ENCODE measurements at regions not wholly inside any gene's neighbourhood (a gene's known extent, or its start where the extent isn't known, plus 50 kb on each side); places are given as distances from the start of the nearest gene placed in this dataset.

DNA sequence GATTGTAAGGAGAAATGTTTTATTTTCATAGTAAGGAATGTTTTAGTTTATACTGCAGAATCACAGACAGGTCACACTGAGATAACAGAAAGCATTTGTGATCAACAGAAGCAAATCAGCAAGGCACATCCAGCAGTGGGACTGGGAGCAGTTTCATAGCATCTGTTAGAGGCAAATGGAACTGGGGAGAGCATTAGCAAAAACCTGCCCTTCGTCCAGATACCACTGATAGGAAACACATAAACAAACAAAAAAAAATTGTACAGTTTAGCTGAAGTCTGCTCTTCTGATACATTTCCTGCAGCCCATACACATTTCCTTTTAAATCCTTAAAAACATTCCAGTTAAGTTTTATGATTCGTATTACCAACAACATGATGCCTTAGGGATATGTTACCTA, 374.3 kb downstream of the PCDH7 start:
- Mint-ChIP-seq H3K4me1 (no peaks in the 10 kb centered on the region), H3K36me3 (ENCODE audit: low read depth) (no peaks in the 10 kb centered on the region), H3K27me3 (no peaks in the 10 kb centered on the region), H3K27ac (no peak overlapping the region), H3K9me3 (no peaks in the 10 kb centered on the region), H3K4me3 (no peak overlapping the region)
- no peak for DNase-seq
- intact Hi-C loops (cut with micrococcal nuclease), result no loop called here

DNA sequence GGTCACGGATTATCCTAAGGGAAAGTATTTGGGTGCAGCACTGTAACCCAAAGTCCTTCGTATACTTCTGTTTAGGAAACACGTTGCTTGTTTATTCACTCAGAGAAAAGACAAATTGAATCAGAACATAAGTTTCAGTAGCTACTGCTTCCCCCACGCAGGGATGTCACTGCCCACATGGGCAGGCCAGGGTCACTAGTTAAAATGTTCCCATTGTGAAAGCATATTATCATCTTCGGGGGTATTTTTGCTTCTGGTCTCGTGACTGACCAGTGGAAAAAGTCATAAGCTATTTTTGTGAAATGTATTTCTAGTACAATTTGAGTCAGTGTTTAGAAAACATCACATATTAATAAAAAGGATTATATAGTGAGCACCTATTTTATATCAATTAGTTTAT, 377.8 kb downstream of the PCDH7 start:
- H3K9me3 Mint-ChIP-seq, result no peaks in the 10 kb centered on the region
- H3K27ac Mint-ChIP-seq, result no peak overlapping the region
- DNase-seq, result no peak
- H3K27me3 Mint-ChIP-seq, result no peaks in the 10 kb centered on the region
- no peak overlapping the region for H3K4me3 Mint-ChIP-seq
- intact Hi-C loops (cut with micrococcal nuclease), result no loop called here
- no peaks in the 10 kb centered on the region for H3K4me1 Mint-ChIP-seq
- no peaks in the 10 kb centered on the region for H3K36me3 Mint-ChIP-seq (ENCODE audit: low read depth)

DNA sequence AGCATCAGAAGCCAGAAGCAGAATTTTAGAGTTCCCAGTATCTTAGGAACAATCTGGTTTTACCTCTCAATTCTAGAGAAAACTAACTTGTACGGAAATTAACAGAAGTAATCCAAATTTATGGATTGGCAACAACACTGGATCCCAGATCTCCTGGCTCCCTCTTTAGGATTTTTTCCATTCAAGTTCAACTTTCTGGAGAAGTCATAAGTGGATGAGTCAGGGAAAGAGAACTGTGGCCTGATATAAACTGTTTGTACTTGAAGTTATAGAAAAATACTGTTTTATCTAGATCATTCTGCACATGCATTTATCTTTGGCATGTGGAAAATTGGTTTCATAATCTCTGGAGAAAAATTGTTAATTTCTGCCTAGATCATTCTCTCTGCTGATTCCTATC, 380.4 kb downstream of the PCDH7 start:
- no peak overlapping the region for H3K27ac Mint-ChIP-seq
- no peaks in the 10 kb centered on the region for H3K4me1 Mint-ChIP-seq
- H3K4me3 Mint-ChIP-seq, result no peak overlapping the region
- intact Hi-C loops (cut with micrococcal nuclease), result no loop called here
- no peak for DNase-seq
- no peaks in the 10 kb centered on the region for H3K27me3 Mint-ChIP-seq
- no peaks in the 10 kb centered on the region for H3K9me3 Mint-ChIP-seq
- no peaks in the 10 kb centered on the region for H3K36me3 Mint-ChIP-seq (ENCODE audit: low read depth)

DNA sequence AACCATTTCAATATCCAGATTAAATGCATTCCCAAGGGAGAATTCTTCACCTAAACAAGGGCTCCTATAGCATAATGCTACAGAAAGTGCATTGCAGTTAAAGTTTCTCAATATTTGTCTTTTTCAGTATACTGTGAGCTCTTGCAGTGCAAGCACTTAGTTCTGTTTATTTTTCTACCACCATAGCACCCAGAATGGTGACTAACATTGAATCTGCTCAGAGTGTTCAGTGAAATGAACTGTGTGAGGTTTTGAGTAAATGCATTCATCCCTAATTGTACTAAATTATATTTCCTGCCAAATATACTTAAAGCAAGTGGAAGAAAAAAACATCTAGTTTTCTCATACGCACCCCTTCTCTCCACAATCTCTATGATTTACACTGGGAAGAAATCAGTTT, 383.9 kb downstream of the PCDH7 start:
- Mint-ChIP-seq H3K27ac (no peak overlapping the region), H3K36me3 (ENCODE audit: low read depth) (no peaks in the 10 kb centered on the region), H3K27me3 (no peaks in the 10 kb centered on the region), H3K4me1 (no peaks in the 10 kb centered on the region), H3K9me3 (no peaks in the 10 kb centered on the region), H3K4me3 (no peak overlapping the region)
- intact Hi-C loops (cut with micrococcal nuclease), result no loop called here
- no peak for DNase-seq

DNA sequence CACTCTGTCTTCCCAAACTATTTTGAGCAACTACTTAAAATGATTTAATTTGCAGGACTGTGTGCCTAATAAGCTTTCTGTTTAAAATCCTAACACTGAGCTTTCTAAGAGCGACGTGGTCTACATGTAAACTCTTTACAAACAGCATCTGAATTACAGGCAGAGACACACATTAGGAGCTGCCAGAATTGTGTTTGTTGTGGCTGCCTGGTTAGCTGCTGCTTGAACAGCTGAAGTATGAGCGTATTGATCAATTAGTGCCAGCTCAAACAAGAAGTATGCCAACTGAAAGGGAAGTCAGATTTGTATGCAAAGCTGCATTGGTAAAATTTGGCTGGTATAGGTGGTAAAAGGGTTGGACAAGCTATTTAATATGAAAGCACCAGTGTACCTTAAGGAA, 384.4 kb downstream of the PCDH7 start:
- intact Hi-C loops (cut with micrococcal nuclease), result no loop called here
- no peak overlapping the region for H3K4me3 Mint-ChIP-seq
- DNase-seq, result no peak
- H3K36me3 Mint-ChIP-seq (ENCODE audit: low read depth), result no peaks in the 10 kb centered on the region
- no peaks in the 10 kb centered on the region for H3K27me3 Mint-ChIP-seq
- no peaks in the 10 kb centered on the region for H3K9me3 Mint-ChIP-seq
- no peaks in the 10 kb centered on the region for H3K4me1 Mint-ChIP-seq
- H3K27ac Mint-ChIP-seq, result no peak overlapping the region

DNA sequence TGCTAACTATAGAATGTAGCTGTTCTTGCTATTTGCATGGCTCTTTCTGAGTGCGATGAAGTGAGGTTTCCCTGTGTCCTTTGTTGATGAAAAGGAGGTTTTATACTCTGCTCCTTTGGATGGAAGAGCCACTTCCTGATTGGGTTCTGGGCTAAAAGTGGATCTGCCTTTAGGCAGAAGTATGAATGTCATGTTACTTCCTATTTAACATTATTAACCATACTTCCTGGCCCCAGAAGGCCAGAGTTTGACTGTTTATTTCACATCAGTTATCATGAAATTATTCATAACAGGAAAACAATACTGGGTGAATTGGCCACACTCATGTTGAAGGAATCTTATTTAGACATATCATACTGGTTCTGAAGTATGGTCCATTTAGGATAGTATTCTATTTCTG, 386.2 kb downstream of the PCDH7 start:
- Mint-ChIP-seq H3K4me1 (no peaks in the 10 kb centered on the region), H3K27ac (no peak overlapping the region), H3K9me3 (no peaks in the 10 kb centered on the region), H3K4me3 (no peak overlapping the region), H3K36me3 (ENCODE audit: low read depth) (no peaks in the 10 kb centered on the region), H3K27me3 (no peaks in the 10 kb centered on the region)
- intact Hi-C loops (cut with micrococcal nuclease), result no loop called here
- DNase-seq, result no peak

DNA sequence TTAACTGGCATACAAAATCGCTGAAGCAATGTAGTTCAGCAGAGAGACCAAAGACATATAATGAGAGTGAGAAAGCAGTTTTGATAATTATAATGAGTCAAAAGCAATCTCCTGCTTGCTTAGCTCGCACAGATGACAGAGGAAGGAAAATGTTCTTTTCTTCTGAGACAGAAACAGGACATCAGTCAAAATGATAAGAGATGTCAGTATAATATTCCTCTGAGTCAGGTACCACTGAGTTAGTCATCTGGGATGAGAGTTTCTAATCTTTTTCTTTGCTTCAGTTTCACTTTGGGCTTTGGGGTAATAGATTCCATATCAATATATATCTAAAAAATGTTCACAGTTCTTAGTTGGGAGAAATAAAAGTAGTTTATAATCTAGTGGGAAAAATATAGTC, 387.2 kb downstream of the PCDH7 start:
- Mint-ChIP-seq H3K27ac (no peak overlapping the region), H3K27me3 (no peaks in the 10 kb centered on the region), H3K9me3 (no peaks in the 10 kb centered on the region), H3K4me1 (no peaks in the 10 kb centered on the region), H3K36me3 (ENCODE audit: low read depth) (no peaks in the 10 kb centered on the region), H3K4me3 (no peak overlapping the region)
- intact Hi-C loops (cut with micrococcal nuclease), result no loop called here
- no peak for DNase-seq

DNA sequence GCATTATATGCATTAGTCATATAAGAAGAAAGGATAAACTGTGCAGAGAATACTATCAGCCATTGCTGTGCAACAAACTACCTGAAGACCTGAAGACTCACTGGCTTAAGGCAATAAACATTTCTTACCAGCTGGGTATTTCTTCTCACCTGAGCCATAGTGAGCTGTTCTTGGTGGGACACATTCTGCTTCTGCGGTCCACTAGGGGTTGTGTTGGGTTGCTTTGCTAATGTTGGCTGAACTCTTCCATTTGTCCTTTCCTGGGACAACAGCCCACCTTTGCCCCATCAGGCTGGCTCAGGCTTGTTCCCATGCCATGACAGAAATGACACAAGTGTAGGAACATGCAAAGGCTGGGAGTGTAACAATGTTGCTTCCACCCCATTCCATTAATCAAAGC, 388.6 kb downstream of the PCDH7 start:
- no peak overlapping the region for H3K27ac Mint-ChIP-seq
- H3K27me3 Mint-ChIP-seq, result no peaks in the 10 kb centered on the region
- no peak overlapping the region for H3K4me3 Mint-ChIP-seq
- no peaks in the 10 kb centered on the region for H3K4me1 Mint-ChIP-seq
- no peaks in the 10 kb centered on the region for H3K9me3 Mint-ChIP-seq
- no peak for DNase-seq
- no peaks in the 10 kb centered on the region for H3K36me3 Mint-ChIP-seq (ENCODE audit: low read depth)
- intact Hi-C loops (cut with micrococcal nuclease), result no loop called here

DNA sequence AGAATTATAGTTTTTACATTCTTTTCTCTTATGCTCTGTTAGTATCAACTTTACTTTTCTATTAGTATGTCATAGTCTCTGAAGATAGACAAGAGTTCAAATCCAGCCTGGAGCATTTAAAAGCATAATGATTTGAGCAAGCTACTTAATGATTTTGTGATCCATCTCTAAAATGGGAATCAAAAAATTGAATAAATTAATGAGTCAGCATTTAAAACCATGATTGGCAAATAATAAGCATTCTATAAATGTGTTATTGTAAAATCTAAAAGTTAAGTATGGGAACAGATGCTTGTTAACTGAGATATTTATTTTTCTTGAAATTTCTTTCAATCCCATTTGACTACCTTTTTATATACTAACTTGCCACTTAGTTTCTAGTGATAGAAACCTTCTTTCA, 391.6 kb downstream of the PCDH7 start:
- Mint-ChIP-seq H3K27me3 (no peaks in the 10 kb centered on the region), H3K27ac (no peak overlapping the region), H3K4me1 (no peaks in the 10 kb centered on the region), H3K36me3 (ENCODE audit: low read depth) (no peaks in the 10 kb centered on the region), H3K4me3 (no peak overlapping the region), H3K9me3 (no peaks in the 10 kb centered on the region)
- no peak for DNase-seq
- intact Hi-C loops (cut with micrococcal nuclease), result no loop called here

DNA sequence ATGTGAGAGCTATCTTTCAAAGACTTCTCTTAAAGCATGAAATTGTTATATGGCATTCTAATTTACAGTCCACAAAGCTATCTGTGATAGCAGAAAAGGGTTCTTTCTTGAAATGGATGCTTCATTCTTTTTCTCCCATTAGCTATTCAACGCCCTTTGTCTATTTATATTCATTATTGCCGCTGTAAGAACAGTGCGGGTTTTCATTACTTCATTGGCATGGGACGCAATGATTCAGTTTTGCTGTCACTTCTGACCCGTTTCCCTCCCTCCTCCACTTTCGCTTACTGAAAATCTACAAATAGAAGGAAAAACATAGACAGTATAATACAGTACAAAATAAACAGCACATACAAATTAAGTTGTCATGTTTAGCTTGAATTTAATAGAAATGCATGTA, 394.6 kb downstream of the PCDH7 start:
- Mint-ChIP-seq H3K4me3 (no peak overlapping the region), H3K27me3 (no peaks in the 10 kb centered on the region), H3K9me3 (no peaks in the 10 kb centered on the region), H3K27ac (no peak overlapping the region), H3K36me3 (ENCODE audit: low read depth) (no peaks in the 10 kb centered on the region), H3K4me1 (no peaks in the 10 kb centered on the region)
- DNase-seq, result no peak
- intact Hi-C loops (cut with micrococcal nuclease), result no loop called here

DNA sequence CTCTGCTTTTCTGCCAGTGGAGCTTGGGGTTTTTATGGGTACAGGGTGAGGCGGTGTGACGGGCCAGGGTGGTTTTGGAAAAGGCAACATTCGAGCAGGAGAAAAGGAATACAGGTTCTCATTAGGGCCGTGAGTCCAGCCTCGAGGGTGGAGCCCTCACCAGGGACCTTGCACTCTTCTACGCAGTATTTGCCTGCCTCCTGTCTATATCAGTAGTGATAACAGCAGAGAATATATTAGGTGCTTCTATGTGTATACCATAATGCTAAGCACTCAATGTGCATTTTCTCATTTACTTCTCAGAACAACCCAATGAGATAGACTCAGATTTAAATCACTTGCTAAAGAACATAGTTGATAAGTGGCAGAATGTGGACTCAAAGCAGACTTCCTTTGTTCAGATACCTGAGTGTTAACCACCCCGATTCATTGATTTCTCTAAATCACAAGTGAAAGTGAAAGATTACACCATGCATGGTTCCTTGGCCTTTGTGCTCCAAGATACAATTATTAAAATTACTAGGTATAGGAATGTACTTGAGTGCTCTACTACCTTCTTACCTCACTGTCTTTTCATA, 403.9 kb downstream of the PCDH7 start:
- Mint-ChIP-seq H3K36me3 (ENCODE audit: low read depth) (no peaks in the 10 kb centered on the region), H3K4me1 (no peaks in the 10 kb centered on the region), H3K27ac (no peak overlapping the region), H3K27me3 (no peaks in the 10 kb centered on the region), H3K4me3 (no peak overlapping the region), H3K9me3 (no peaks in the 10 kb centered on the region)
- no peak for DNase-seq
- intact Hi-C loops (cut with micrococcal nuclease), result no loop called here

DNA sequence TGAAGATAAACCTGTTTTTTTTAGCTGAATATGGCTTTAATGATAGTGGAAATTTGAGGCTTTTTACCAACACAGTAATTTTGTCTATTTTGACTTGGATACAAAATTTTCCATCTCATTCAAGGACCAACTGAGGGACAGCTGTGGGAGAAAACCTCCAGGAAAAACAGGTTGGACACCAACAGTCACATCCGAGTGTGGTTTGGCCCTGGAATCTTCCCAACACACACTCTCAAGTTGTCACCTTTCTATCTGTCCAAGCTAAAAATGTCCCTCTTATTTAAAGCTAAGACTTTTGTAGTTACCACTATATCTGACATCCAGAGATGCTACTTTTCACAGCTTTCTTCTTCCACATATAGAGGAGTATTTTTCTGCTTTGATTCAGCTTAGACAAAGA, 404.9 kb downstream of the PCDH7 start:
- Mint-ChIP-seq H3K4me3 (no peak overlapping the region), H3K36me3 (ENCODE audit: low read depth) (no peaks in the 10 kb centered on the region)

DNA sequence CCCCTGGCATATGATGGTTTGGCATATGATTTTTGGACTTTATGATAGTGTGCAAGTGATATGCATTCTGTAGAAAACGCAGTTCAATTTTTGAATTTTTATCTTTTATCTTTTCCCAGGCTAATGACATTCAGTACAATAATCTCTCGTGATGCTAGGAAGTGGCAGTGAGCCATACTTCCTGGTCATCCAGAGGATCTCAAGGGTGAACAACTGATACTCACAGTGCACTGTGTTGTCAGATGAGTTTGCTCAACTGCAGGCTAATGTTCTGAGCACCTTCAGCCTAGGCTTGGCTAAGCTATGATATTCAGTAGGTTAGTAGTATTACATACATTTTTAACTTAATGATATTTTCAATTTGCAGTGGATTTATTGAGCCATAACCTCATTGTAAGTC, 405.3 kb downstream of the PCDH7 start:
- no peaks in the 10 kb centered on the region for H3K9me3 Mint-ChIP-seq
- H3K27ac Mint-ChIP-seq, result no peak overlapping the region
- intact Hi-C loops (cut with micrococcal nuclease), result no loop called here
- H3K36me3 Mint-ChIP-seq (ENCODE audit: low read depth), result no peaks in the 10 kb centered on the region
- DNase-seq, result no peak
- H3K27me3 Mint-ChIP-seq, result no peaks in the 10 kb centered on the region
- no peaks in the 10 kb centered on the region for H3K4me1 Mint-ChIP-seq
- no peak overlapping the region for H3K4me3 Mint-ChIP-seq

More for the DNA sequence above, 404.9 kb downstream of the PCDH7 start:
- no peaks in the 10 kb centered on the region for H3K27me3 Mint-ChIP-seq
- intact Hi-C loops (cut with micrococcal nuclease), result no loop called here
- H3K9me3 Mint-ChIP-seq, result no peaks in the 10 kb centered on the region
- H3K4me1 Mint-ChIP-seq, result no peaks in the 10 kb centered on the region
- DNase-seq, result no peak
- no peak overlapping the region for H3K27ac Mint-ChIP-seq

DNA sequence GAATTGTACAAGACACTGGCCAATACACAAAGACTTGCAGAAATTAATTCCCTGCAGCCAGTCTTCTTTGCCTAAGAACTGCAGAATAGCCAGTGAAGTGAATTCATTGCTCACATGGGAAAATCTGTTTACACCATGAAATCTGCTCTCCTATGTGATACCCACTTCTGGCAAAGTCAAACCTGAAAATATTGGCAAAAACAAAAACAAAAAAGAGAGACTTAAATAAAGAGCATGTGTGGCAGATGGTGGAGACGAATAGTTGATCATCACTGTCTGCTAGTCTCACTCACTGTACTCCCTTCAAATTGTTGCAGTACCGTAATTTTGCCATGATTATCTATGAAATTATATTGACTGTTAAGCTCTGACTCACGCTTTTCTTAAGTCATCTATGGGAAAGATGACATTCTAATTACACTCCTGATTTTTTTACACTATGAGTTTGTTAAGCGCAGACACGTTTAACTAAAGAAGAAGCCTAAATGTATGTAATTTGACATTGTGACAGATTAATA, 406.8 kb downstream of the PCDH7 start:
- no peaks in the 10 kb centered on the region for H3K4me1 Mint-ChIP-seq
- H3K9me3 Mint-ChIP-seq, result no peaks in the 10 kb centered on the region
- intact Hi-C loops (cut with micrococcal nuclease), result no loop called here
- no peaks in the 10 kb centered on the region for H3K27me3 Mint-ChIP-seq
- H3K4me3 Mint-ChIP-seq, result no peak overlapping the region
- H3K27ac Mint-ChIP-seq, result no peak overlapping the region
- no peaks in the 10 kb centered on the region for H3K36me3 Mint-ChIP-seq (ENCODE audit: low read depth)
- no peak for DNase-seq

DNA sequence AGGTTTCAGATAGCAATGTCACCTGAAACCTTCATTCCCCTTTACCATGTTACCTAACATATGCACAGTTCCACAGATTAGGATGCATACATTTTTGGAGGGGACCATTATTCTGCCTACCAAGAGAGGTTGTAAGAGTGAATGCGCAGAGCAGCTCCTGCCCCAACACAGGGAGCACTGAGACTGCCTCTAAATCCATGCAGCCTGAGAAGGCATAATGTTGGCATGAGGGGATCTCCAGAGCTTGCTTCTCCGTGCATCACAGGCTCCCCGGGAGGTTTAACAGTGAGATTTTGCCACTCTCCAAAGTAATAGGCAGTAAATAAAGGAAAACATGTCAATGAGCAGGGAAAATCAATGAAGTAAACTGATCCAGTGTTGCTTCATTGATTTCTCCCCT, 410.8 kb downstream of the PCDH7 start:
- H3K4me1 Mint-ChIP-seq, result no peaks in the 10 kb centered on the region
- H3K36me3 Mint-ChIP-seq (ENCODE audit: low read depth), result no peaks in the 10 kb centered on the region
- intact Hi-C loops (cut with micrococcal nuclease), result no loop called here
- no peak overlapping the region for H3K27ac Mint-ChIP-seq
- no peaks in the 10 kb centered on the region for H3K9me3 Mint-ChIP-seq
- no peak for DNase-seq
- H3K4me3 Mint-ChIP-seq, result no peak overlapping the region
- H3K27me3 Mint-ChIP-seq, result no peaks in the 10 kb centered on the region
